RWPE2 (cell line): ENCODE measurements at regions not wholly inside any gene's neighbourhood (a gene's known extent, or its start where the extent isn't known, plus 50 kb on each side); places are given as distances from the start of the nearest gene placed in this dataset.

Source experiments
- ATAC-seq: fragments of 200-7000 bp; cut with Tn5 transposase; 3 replicates; pipeline ENCODE4 v1.9.1; 2021; ENCODE audit warnings: low read depth
- DNase-seq: peaks from one replicate; pipeline ENCODE4 v3.0.0-alpha.2; 2020; ENCODE audit warnings: low spot score
- H3K27ac ChIP-seq: fragments of 450-650 bp; 2 replicates; pipeline ENCODE4 v1.5.1; 2017; ENCODE audit warnings: mild to moderate bottlenecking; ENCODE audit not compliant: poor library complexity, severe bottlenecking
- H3K27me3 ChIP-seq: fragments of 250-450 bp; sonication (Bioruptor Pico); 2 replicates; pipeline ENCODE4 v1.5.1; 2021; ENCODE audit warnings: mild to moderate bottlenecking, moderate library complexity; ENCODE audit not compliant: insufficient read depth, poor library complexity, severe bottlenecking
- H3K36me3 ChIP-seq: fragments of 250-450 bp; sonication (Bioruptor Pico); 2 replicates; pipeline ENCODE4 v1.5.1; 2020; ENCODE audit warnings: low read depth, mild to moderate bottlenecking, moderate library complexity
- H3K4me1 ChIP-seq: fragments of 250-450 bp; sonication (Bioruptor Pico); 2 replicates; pipeline ENCODE4 v1.5.1; 2021; ENCODE audit warnings: mild to moderate bottlenecking, moderate library complexity; ENCODE audit not compliant: insufficient read depth, poor library complexity, severe bottlenecking
- H3K4me3 ChIP-seq: fragments of 250-450 bp; sonication (Bioruptor Pico); 2 replicates; pipeline ENCODE4 v1.5.1; 2021; ENCODE audit warnings: mild to moderate bottlenecking, moderate library complexity; ENCODE audit not compliant: severe bottlenecking
- H3K9me3 ChIP-seq: fragments of 250-450 bp; sonication (Bioruptor Pico); 2 replicates; pipeline ENCODE4 v1.5.1; 2021; ENCODE audit warnings: mild to moderate bottlenecking, moderate library complexity; ENCODE audit not compliant: severe bottlenecking
- TF ChIP-seq, protein P1 (sequence below): fragments of 450-650 bp; IDR thresholded peaks from one replicate; pipeline ENCODE4 v1.5.1; 2017; ENCODE audit warnings: mild to moderate bottlenecking, moderate library complexity; ENCODE audit not compliant: poor library complexity, severe bottlenecking

DNA sequence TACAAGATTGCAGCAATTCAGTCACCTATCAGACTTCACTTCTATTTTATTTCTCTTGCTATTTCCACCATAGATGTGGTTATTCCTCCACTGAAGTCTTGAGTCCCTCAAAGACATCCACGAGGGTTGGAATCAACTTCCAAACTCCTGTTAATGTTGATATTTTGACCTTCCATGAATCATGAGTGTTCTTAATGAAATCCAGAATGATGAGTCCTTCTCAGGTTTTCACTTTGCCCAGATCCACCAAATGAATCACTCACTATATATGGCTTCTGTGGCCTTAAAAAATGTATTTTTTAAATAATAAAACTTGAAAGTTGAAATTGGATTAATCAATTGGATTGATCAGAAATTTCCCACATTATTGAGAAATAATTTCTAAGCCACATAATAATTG lies 1821.0 kb downstream of the EFNA5 start:
- ATAC-seq, result no peak
- no peaks in the 10 kb centered on the region for H3K4me1 ChIP-seq
- H3K4me3 ChIP-seq, result no peak overlapping the region
- H3K27ac ChIP-seq, result no peak overlapping the region
- H3K9me3 ChIP-seq, result no peaks in the 10 kb centered on the region
- no peak for DNase-seq
- H3K36me3 ChIP-seq, result no peaks in the 10 kb centered on the region
- TF ChIP-seq, protein P1, sequence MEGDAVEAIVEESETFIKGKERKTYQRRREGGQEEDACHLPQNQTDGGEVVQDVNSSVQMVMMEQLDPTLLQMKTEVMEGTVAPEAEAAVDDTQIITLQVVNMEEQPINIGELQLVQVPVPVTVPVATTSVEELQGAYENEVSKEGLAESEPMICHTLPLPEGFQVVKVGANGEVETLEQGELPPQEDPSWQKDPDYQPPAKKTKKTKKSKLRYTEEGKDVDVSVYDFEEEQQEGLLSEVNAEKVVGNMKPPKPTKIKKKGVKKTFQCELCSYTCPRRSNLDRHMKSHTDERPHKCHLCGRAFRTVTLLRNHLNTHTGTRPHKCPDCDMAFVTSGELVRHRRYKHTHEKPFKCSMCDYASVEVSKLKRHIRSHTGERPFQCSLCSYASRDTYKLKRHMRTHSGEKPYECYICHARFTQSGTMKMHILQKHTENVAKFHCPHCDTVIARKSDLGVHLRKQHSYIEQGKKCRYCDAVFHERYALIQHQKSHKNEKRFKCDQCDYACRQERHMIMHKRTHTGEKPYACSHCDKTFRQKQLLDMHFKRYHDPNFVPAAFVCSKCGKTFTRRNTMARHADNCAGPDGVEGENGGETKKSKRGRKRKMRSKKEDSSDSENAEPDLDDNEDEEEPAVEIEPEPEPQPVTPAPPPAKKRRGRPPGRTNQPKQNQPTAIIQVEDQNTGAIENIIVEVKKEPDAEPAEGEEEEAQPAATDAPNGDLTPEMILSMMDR, result no peak
- no peaks in the 10 kb centered on the region for H3K27me3 ChIP-seq

DNA sequence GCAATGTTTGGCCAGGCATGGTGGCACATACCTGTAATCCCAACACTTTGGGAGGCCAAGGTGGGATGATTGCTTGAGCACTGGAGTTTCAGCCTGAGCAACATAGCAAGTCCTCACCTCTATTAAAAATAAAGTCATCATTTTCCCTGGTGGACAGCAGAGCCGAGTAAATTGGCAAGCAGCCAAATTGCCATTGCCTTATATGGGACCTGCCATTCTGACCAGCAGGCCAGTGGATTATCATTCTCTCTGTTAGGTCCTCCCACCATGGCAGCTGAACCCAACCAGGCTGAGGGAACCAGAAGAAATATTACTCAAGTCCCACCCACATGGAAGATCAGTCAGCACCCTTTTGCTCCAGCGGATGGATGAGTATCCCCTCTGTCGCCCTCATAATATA lies 1829.9 kb downstream of the EFNA5 start:
- Histone ChIP-seq H3K27me3 (no peaks in the 10 kb centered on the region), H3K9me3 (no peaks in the 10 kb centered on the region), H3K36me3 (no peaks in the 10 kb centered on the region), H3K4me3 (no peak overlapping the region), H3K27ac (no peak overlapping the region), H3K4me1 (no peaks in the 10 kb centered on the region)
- TF ChIP-seq, protein P1, result no peak
- ATAC-seq (no peak), DNase-seq (no peak)

DNA sequence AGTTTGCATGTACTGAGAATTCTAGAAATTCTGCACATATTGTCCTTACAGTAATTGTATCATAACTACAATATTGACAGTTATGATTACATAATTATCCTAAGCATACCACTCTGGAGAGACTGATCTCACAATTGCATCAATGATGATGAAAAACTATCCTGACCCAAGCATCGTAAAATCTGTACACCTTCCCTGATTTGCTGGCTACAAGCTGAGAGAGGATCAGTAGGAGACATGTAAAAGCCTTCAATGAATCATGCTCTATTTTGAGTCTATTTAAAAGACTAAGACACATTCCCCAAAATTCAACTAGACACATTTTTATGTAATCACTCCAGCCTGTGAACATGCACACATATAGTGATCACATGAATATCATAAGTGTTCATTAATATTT lies 1833.8 kb downstream of the EFNA5 start:
- Histone ChIP-seq H3K4me1 (no peaks in the 10 kb centered on the region), H3K9me3 (no peaks in the 10 kb centered on the region), H3K27me3 (no peaks in the 10 kb centered on the region), H3K4me3 (no peak overlapping the region), H3K27ac (no peak overlapping the region), H3K36me3 (no peaks in the 10 kb centered on the region)
- DNase-seq, result no peak
- TF ChIP-seq, protein P1, result no peak
- no peak for ATAC-seq

DNA sequence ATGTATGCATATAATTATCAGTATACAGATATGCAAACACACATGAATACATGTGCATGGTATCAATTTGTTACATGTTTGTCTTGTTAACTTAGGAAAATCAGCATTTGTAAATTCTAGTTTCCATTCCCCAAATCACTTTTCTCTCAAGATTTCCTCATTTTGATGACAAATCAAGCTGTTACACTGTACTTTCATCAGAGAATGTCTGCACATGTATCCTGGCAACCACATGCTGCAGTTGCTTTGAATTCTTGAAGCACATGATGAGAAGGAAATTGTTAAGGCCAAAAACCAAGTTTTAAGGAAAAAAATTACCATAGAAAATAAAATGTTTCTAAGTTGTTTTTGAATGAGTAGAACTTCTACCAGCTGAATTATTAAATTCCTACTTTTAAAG lies 1834.5 kb downstream of the EFNA5 start:
- ATAC-seq (no peak), DNase-seq (no peak)
- no peak overlapping the region for H3K4me3 ChIP-seq
- no peaks in the 10 kb centered on the region for H3K36me3 ChIP-seq
- no peak overlapping the region for H3K27ac ChIP-seq
- TF ChIP-seq, protein P1, result no peak
- no peaks in the 10 kb centered on the region for H3K9me3 ChIP-seq
- no peaks in the 10 kb centered on the region for H3K4me1 ChIP-seq
- H3K27me3 ChIP-seq, result no peaks in the 10 kb centered on the region

DNA sequence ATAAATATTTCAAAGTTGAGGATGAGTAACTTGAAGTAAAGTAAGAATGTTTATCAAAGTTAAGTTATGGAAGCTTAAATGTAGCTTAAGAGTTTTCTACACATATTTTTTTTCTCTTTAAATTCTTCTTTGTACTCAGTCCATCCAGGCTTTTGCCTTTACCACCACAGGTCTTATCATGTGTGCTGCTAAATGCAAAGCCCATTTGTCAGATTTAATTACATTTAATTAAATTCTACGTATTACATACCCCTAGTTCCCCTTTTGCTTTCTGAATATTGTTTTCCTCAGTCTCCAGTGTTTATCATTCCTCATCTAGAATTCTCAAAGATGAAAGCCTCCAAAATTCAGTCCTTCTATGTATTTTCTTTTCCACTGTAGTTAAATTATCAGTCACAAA lies 1841.9 kb downstream of the EFNA5 start:
- Histone ChIP-seq H3K4me3 (no peak overlapping the region), H3K4me1 (no peaks in the 10 kb centered on the region), H3K36me3 (no peaks in the 10 kb centered on the region), H3K9me3 (no peaks in the 10 kb centered on the region), H3K27ac (no peak overlapping the region), H3K27me3 (no peaks in the 10 kb centered on the region)
- ATAC-seq (no peak), DNase-seq (no peak)
- TF ChIP-seq, protein P1, result no peak
